Embryonic facial prominence (tissue), 1 donor: ENCODE measurements at regions not wholly inside any gene's neighbourhood (a gene's known extent, or its start where the extent isn't known, plus 50 kb on each side); places are given as distances from the start of the nearest gene placed in this dataset.
"Not testable (repeated sequence)": the region's sequence is repeated elsewhere in the genome, so short reads cannot be mapped to it uniquely, and the experiment has no call there.

Experiments used
- DNase-seq: peaks from one replicate; pipeline ENCODE4 v3.0.0-alpha.2; 2016; ENCODE audit errors: extremely low spot score

- no peak for DNase-seq
Measured at GRCh38 chr1:104945406-104945805, 1195.7 kb downstream of the AMY1C start.

GRCh38 chr1:104946558-104947210 lies 1197.0 kb downstream of the AMY1C start:
- no peak for DNase-seq

- no peak for DNase-seq
Measured at GRCh38 chr1:104953555-104953954, 1203.9 kb downstream of the AMY1C start.

- DNase-seq: no peak
Measured at GRCh38 chr1:104973516-104973915, 1223.8 kb downstream of the AMY1C start.

- no peak for DNase-seq
Measured at GRCh38 chr1:104979651-104980050, 1230.0 kb downstream of the AMY1C start.

GRCh38 chr1:104987210-104987609 lies 1237.5 kb downstream of the AMY1C start:
- no peak for DNase-seq

GRCh38 chr1:104989012-104989411 lies 1239.3 kb downstream of the AMY1C start:
- no peak for DNase-seq

- DNase-seq: no peak
Measured at GRCh38 chr1:104991702-104992101, 1242.0 kb downstream of the AMY1C start.

GRCh38 chr1:105000793-105001192 lies 1251.1 kb downstream of the AMY1C start:
- no peak for DNase-seq

- DNase-seq: no peak
Measured at GRCh38 chr1:105004515-105004914, 1254.8 kb downstream of the AMY1C start.

GRCh38 chr1:105005594-105006195 lies 1256.0 kb downstream of the AMY1C start:
- DNase-seq: no peak

GRCh38 chr1:105017587-105017986 lies 1267.9 kb downstream of the AMY1C start:
- DNase-seq: no peak

- DNase-seq: no peak
Measured at GRCh38 chr1:105023719-105024118, 1274.0 kb downstream of the AMY1C start.

GRCh38 chr1:105027838-105028471 lies 1278.3 kb downstream of the AMY1C start:
- no peak for DNase-seq

- no peak for DNase-seq
Measured at GRCh38 chr1:105072446-105072845, 1322.7 kb downstream of the AMY1C start.

GRCh38 chr1:105072850-105073249 lies 1323.2 kb downstream of the AMY1C start:
- DNase-seq: no peak

- DNase-seq: no peak
Measured at GRCh38 chr1:105073660-105074059, 1324.0 kb downstream of the AMY1C start.

GRCh38 chr1:105083611-105084010 lies 1333.9 kb downstream of the AMY1C start:
- no peak for DNase-seq

GRCh38 chr1:105087506-105087905 lies 1337.8 kb downstream of the AMY1C start:
- DNase-seq: no peak

- DNase-seq: no peak
Measured at GRCh38 chr1:105088166-105088565, 1338.5 kb downstream of the AMY1C start.

GRCh38 chr1:105093893-105094292 lies 1344.2 kb downstream of the AMY1C start:
- not testable (repeated sequence) for DNase-seq

- no peak for DNase-seq
Measured at GRCh38 chr1:105100102-105100501, 1350.4 kb downstream of the AMY1C start.

GRCh38 chr1:105101261-105101660 lies 1351.6 kb downstream of the AMY1C start:
- DNase-seq: no peak
